NCI-H2107 treated with DMSO at 0.1 percent for 48 hours (cell line): ENCODE measurements at regions not wholly inside any gene's neighbourhood (a gene's known extent, or its start where the extent isn't known, plus 50 kb on each side); places are given as distances from the start of the nearest gene placed in this dataset.

Experiments used
- DNase-seq: peaks from one replicate; lab custom pipeline; 2025; ENCODE audit not compliant: unreplicated experiment; lab: John Stamatoyannopoulos, UW

GRCh38 chr6:45741437-45742171 lies 274.1 kb downstream of the CLIC5 start:
- DNase-seq = no peak

- no peak for DNase-seq
These were observed 276.6 kb downstream of the CLIC5 start for GRCh38 chr6:45739058-45739457.

GRCh38 chr6:45738057-45738455 lies 277.6 kb downstream of the CLIC5 start:
- DNase-seq = no peak

- DNase-seq = no peak
These were observed 278.2 kb downstream of the CLIC5 start for GRCh38 chr6:45737331-45738056.

- no peak for DNase-seq
These were observed 279.5 kb downstream of the CLIC5 start for GRCh38 chr6:45736134-45736533.

GRCh38 chr6:45732731-45733130 lies 282.9 kb downstream of the CLIC5 start:
- no peak for DNase-seq

GRCh38 chr6:45730232-45730631 lies 285.4 kb downstream of the CLIC5 start:
- DNase-seq = no peak

GRCh38 chr6:45728674-45729073 lies 287.0 kb downstream of the CLIC5 start:
- no peak for DNase-seq

- DNase-seq = no peak
These were observed 287.7 kb downstream of the CLIC5 start for GRCh38 chr6:45727819-45728449.

GRCh38 chr6:45727228-45727627 lies 288.4 kb downstream of the CLIC5 start:
- no peak for DNase-seq

GRCh38 chr6:45726444-45726843 lies 289.2 kb downstream of the CLIC5 start:
- no peak for DNase-seq

GRCh38 chr6:45724511-45724910 lies 291.1 kb downstream of the CLIC5 start:
- no peak for DNase-seq

- no peak for DNase-seq
These were observed 291.6 kb downstream of the CLIC5 start for GRCh38 chr6:45724027-45724426.

- no peak for DNase-seq
These were observed 292.8 kb downstream of the CLIC5 start for GRCh38 chr6:45722876-45723275.

GRCh38 chr6:45721665-45722064 lies 294.0 kb downstream of the CLIC5 start:
- DNase-seq = no peak

- DNase-seq = no peak
These were observed 296.8 kb downstream of the CLIC5 start for GRCh38 chr6:45718871-45719270.

- no peak for DNase-seq
These were observed 297.5 kb downstream of the CLIC5 start for GRCh38 chr6:45718131-45718530.

- no peak for DNase-seq
These were observed 297.9 kb downstream of the CLIC5 start for GRCh38 chr6:45717715-45718114.

- DNase-seq = no peak
These were observed 298.6 kb downstream of the CLIC5 start for GRCh38 chr6:45717027-45717426.

GRCh38 chr6:45715508-45715803 lies 300.2 kb downstream of the CLIC5 start:
- no peak for DNase-seq

GRCh38 chr6:45714741-45715507 lies 300.7 kb downstream of the CLIC5 start:
- DNase-seq = peak; percentile 3
